GM20000 (cell line): ENCODE measurements at regions not wholly inside any gene's neighbourhood (a gene's known extent, or its start where the extent isn't known, plus 50 kb on each side); places are given as distances from the start of the nearest gene placed in this dataset.

Source experiments
- DNase-seq: peaks from one replicate; pipeline ENCODE4 v3.0.0; 2012; ENCODE audit warnings: low spot score
- CTCF ChIP-seq: IDR thresholded peaks from 2 replicates; pipeline ENCODE4 v1.5.1; 2012; ENCODE audit warnings: mild to moderate bottlenecking, control low read depth; ENCODE audit errors: extremely low read depth, missing control alignments

GRCh38 chr2:234731236-234731635 is 220.6 kb upstream of the SH3BP4 start:
- no peak for TF ChIP-seq CTCF
- no peak for DNase-seq

GRCh38 chr2:234730066-234730640 is 221.7 kb upstream of the SH3BP4 start:
- no peak for TF ChIP-seq CTCF
- no peak for DNase-seq

- TF ChIP-seq CTCF, result no peak
Observed at GRCh38 chr2:234725528-234726264, 226.1 kb upstream of the SH3BP4 start.

GRCh38 chr2:234724850-234725249 is 227.0 kb upstream of the SH3BP4 start:
- no peak for DNase-seq

More at GRCh38 chr2:234725528-234726264, 226.1 kb upstream of the SH3BP4 start:
- no peak for DNase-seq

GRCh38 chr2:234723400-234723799 is 226.5 kb upstream of the ARL4C start:
- TF ChIP-seq CTCF, result no peak
- no peak for DNase-seq

More at GRCh38 chr2:234724850-234725249, 227.0 kb upstream of the SH3BP4 start:
- TF ChIP-seq CTCF, result no peak

GRCh38 chr2:234722176-234722575 is 225.3 kb upstream of the ARL4C start:
- DNase-seq, result no peak
- TF ChIP-seq CTCF, result no peak

GRCh38 chr2:234719116-234719716 is 222.3 kb upstream of the ARL4C start:
- no peak for TF ChIP-seq CTCF
- DNase-seq, result no peak
